IMR-90 (cell line): ENCODE measurements at regions not wholly inside any gene's neighbourhood (a gene's known extent, or its start where the extent isn't known, plus 50 kb on each side); places are given as distances from the start of the nearest gene placed in this dataset.

Source experiments
- ATAC-seq: fragments of 200-7000 bp; cut with Tn5 transposase; 2 replicates; pipeline ENCODE4 v1.9.1; 2020; ENCODE audit warnings: low read depth, mild to moderate bottlenecking, moderate library complexity
- BruUV-seq: library from RNA; stranded (reverse); fragments of 400-500 nt; replicated peaks from 2 replicates; lab custom pipeline; 2021; lab: Mats Ljungman, UMichigan
- CTCF ChIA-PET: fragments of 300-600 bp; formaldehyde crosslinking; extraction: SDS; loops from one replicate; lab custom pipeline; 2021; ENCODE audit warnings: antibody characterized with exemption; lab: Yijun Ruan, JAX
- POLR2A ChIA-PET: fragments of 300-600 bp; sonication (Branson Sonifier 250); formaldehyde crosslinking; loops from one replicate; lab custom pipeline; 2022; ENCODE audit warnings: antibody characterized with exemption; ENCODE audit not compliant: unreplicated experiment; lab: Charles Lee
- DNase-seq: peaks from one replicate; pipeline ENCODE4 v3.0.0; 2013
- H2AFZ ChIP-seq: replicated peaks from 2 replicates; pipeline ENCODE3; 2013; ENCODE audit warnings: low read length, mild to moderate bottlenecking; ENCODE audit not compliant: poor library complexity
- H2AK5ac ChIP-seq: 2 replicates; pipeline ENCODE4 v1.6.1; 2013; ENCODE audit warnings: low read depth, low read length, inconsistent platforms
- H2AK9ac ChIP-seq: replicated peaks from 2 replicates; pipeline ENCODE3; 2013; ENCODE audit warnings: mild to moderate bottlenecking, low read depth, low read length, moderate library complexity; ENCODE audit not compliant: poor library complexity
- H2BK120ac ChIP-seq: 2 replicates; pipeline ENCODE4 v1.6.1; 2013; ENCODE audit warnings: low read depth, low read length, inconsistent platforms
- H2BK15ac ChIP-seq: 3 replicates; pipeline ENCODE4 v1.6.1; 2013; ENCODE audit warnings: low read depth, low read length, inconsistent platforms
- H2BK20ac ChIP-seq: 2 replicates; pipeline ENCODE4 v1.6.1; 2013; ENCODE audit warnings: low read depth, mild to moderate bottlenecking, inconsistent platforms, low read length, moderate library complexity
- H2BK5ac ChIP-seq: 2 replicates; pipeline ENCODE4 v1.6.1; 2013; ENCODE audit warnings: mild to moderate bottlenecking, low read depth, low read length, inconsistent platforms; ENCODE audit not compliant: poor library complexity, severe bottlenecking
- H3K14ac ChIP-seq: replicated peaks from 2 replicates; pipeline ENCODE4 v1.6.1; 2013; ENCODE audit warnings: low read depth, low read length, inconsistent platforms
- H3K18ac ChIP-seq: 2 replicates; pipeline ENCODE4 v1.6.1; 2013; ENCODE audit warnings: low read depth, low read length, control low read depth
- H3K23ac ChIP-seq: 2 replicates; pipeline ENCODE4 v1.6.1; 2013; ENCODE audit warnings: low read depth, low read length, inconsistent platforms
- H3K27ac ChIP-seq: 2 replicates; pipeline ENCODE4 v1.5.1; 2013; ENCODE audit warnings: mild to moderate bottlenecking, control low read depth, low read length; ENCODE audit not compliant: insufficient read depth
- H3K27me3 ChIP-seq: 2 replicates; pipeline ENCODE4 v1.6.1; 2013; ENCODE audit warnings: low read length; ENCODE audit not compliant: control insufficient read depth, insufficient read depth
- H3K36me3 ChIP-seq: 2 replicates; pipeline ENCODE4 v1.6.1; 2013; ENCODE audit warnings: low read length, mixed read lengths; ENCODE audit not compliant: control insufficient read depth, insufficient read depth
- H3K4ac ChIP-seq: 2 replicates; pipeline ENCODE4 v1.6.1; 2013; ENCODE audit warnings: low read depth, low read length, inconsistent platforms
- H3K4me1 ChIP-seq: 2 replicates; pipeline ENCODE4 v1.6.1; 2013; ENCODE audit warnings: low read length, mixed read lengths; ENCODE audit not compliant: control insufficient read depth, insufficient read depth
- H3K4me2 ChIP-seq: 2 replicates; pipeline ENCODE4 v1.6.1; 2013; ENCODE audit warnings: low read depth, mild to moderate bottlenecking, control low read depth, low read length, moderate library complexity
- H3K4me3 ChIP-seq: 2 replicates; pipeline ENCODE4 v1.5.1; 2013; ENCODE audit warnings: low read depth, mild to moderate bottlenecking, control low read depth, low read length, moderate library complexity; ENCODE audit not compliant: insufficient read depth
- H3K56ac ChIP-seq: 2 replicates; pipeline ENCODE4 v1.6.1; 2013; ENCODE audit warnings: low read length, inconsistent platforms; ENCODE audit not compliant: insufficient read depth; ENCODE audit errors: extremely low read depth
- H3K79me1 ChIP-seq, 2 experiments: 2 replicates each; pipeline ENCODE4 v1.6.1; 2013; ENCODE audit warnings: low read length in 2 of 2, inconsistent platforms in 1 of 2, low read depth in 1 of 2
- H3K9ac ChIP-seq: 2 replicates; pipeline ENCODE4 v1.6.1; 2013; ENCODE audit warnings: low read depth, low read length, control low read depth
- H3K9me1 ChIP-seq: 2 replicates; pipeline ENCODE4 v1.6.1; 2013; ENCODE audit warnings: low read length, inconsistent platforms; ENCODE audit not compliant: insufficient read depth
- H3K9me3 ChIP-seq: 2 replicates; pipeline ENCODE4 v1.6.1; 2013; ENCODE audit warnings: low read length; ENCODE audit not compliant: control insufficient read depth, insufficient read depth
- H4K20me1 ChIP-seq: 2 replicates; pipeline ENCODE4 v1.6.1; 2013; ENCODE audit warnings: low read length, inconsistent platforms; ENCODE audit not compliant: insufficient read depth
- H4K5ac ChIP-seq: 2 replicates; pipeline ENCODE4 v1.6.1; 2013; ENCODE audit warnings: mild to moderate bottlenecking, low read depth, low read length, control low read depth
- H4K8ac ChIP-seq, 2 experiments: 2 replicates each; pipeline ENCODE4 v1.6.1; 2013; ENCODE audit warnings: low read depth in 2 of 2, low read length in 2 of 2, control low read depth in 1 of 2, inconsistent platforms in 1 of 2
- H4K91ac ChIP-seq: 2 replicates; pipeline ENCODE4 v1.6.1; 2013; ENCODE audit warnings: low read depth, low read length, inconsistent platforms; ENCODE audit not compliant: insufficient read depth
- FOS ChIP-seq: fragments of 150-350 bp; IDR thresholded peaks from 2 replicates; pipeline ENCODE4 v1.6.1; 2016; ENCODE audit warnings: low read depth, low read length
- RFX5 ChIP-seq: IDR thresholded peaks from 2 replicates; pipeline ENCODE4 v1.8.0; 2012; ENCODE audit warnings: low read depth, mild to moderate bottlenecking, low read length, moderate library complexity
- WGBS, 2 experiments: methylation state at CpG; one replicate each; pipeline versions ENCODE4 v1.1.5 to v1.1.7; 2013; ENCODE audit warnings: missing lambda C conversion rate in 2 of 2; ENCODE audit not compliant: insufficient read length in 1 of 2; ENCODE audit errors: extremely low coverage in 2 of 2; 5-methylcytosine and 5-hydroxymethylcytosine counted together
- dilution Hi-C: fragments of 300-500 bp; cut with HindIII; formaldehyde crosslinking; loops from one replicate; pipeline ENCODE4 v1.14.3; 2018; ENCODE audit warnings: low sequenced_read_pairs; ENCODE audit not compliant: unreplicated experiment
- in situ Hi-C: fragments of 300-500 bp; cut with MboI; formaldehyde crosslinking; loops from 3 replicates; pipeline ENCODE4 v1.14.3; 2019; ENCODE audit warnings: low sequenced_read_pairs, inconsistent platforms, mixed read lengths
- intact Hi-C: fragments of 100-400 bp; cut with micrococcal nuclease; formaldehyde crosslinking; loops from 2 replicates; pipeline ENCODE4 v1.10.0; 2022
- TF ChIP-seq, protein P1 (sequence below): fragments of 150-350 bp; IDR thresholded peaks from 2 replicates; pipeline ENCODE4 v1.6.1; 2017; ENCODE audit warnings: mild to moderate bottlenecking, antibody characterized with exemption, low read length, low read depth

- Histone ChIP-seq H3K4me3 (no peak overlapping the region), H3K4ac (no peak overlapping the region), H2AK9ac (no peak overlapping the region), H4K91ac (no peak overlapping the region), H2AK5ac (no peak overlapping the region), H2BK5ac (no peak overlapping the region), H3K27me3 (peaks cover 14% of the 10 kb centered on the region), H2BK15ac (no peak overlapping the region), H4K20me1 (no peaks in the 10 kb centered on the region), H3K27ac (no peak overlapping the region), H3K9ac (no peak overlapping the region), H3K79me1 (no peaks in the 10 kb centered on the region), H3K14ac (no peak overlapping the region), H3K4me2 (no peak overlapping the region), H3K9me3 (no peaks in the 10 kb centered on the region), H3K36me3 (no peaks in the 10 kb centered on the region), H3K9me1 (no peaks in the 10 kb centered on the region), H3K4me1 (no peaks in the 10 kb centered on the region), H2AFZ (no peak overlapping the region), H4K8ac (no peak overlapping the region), H2BK20ac (no peak overlapping the region), H2BK120ac (no peak overlapping the region), H4K5ac (no peak overlapping the region), H3K56ac (no peak overlapping the region), H3K23ac (no peak overlapping the region), H3K18ac (no peak overlapping the region)
- in situ Hi-C loops (no loop called here), dilution Hi-C loops (no loop called here), intact Hi-C loops (no loop called here)
- no peak for TF ChIP-seq FOS
- TF ChIP-seq, protein P1, sequence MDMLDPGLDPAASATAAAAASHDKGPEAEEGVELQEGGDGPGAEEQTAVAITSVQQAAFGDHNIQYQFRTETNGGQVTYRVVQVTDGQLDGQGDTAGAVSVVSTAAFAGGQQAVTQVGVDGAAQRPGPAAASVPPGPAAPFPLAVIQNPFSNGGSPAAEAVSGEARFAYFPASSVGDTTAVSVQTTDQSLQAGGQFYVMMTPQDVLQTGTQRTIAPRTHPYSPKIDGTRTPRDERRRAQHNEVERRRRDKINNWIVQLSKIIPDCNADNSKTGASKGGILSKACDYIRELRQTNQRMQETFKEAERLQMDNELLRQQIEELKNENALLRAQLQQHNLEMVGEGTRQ: no peak
- TF ChIP-seq RFX5: no peak
- ChIA-PET POLR2A (interaction anchor here (0.6 kb wide), 1 partner anchor 9 kb away, joined by 3 read pairs; no protein-coding TSS in a partner anchor), CTCF (interaction anchor here (0.7 kb wide), 1 partner anchor 10 kb away, joined by 3 read pairs; no protein-coding TSS in a partner anchor)
- BruUV-seq: no TSS peak
- DNase-seq (no peak), ATAC-seq (no peak)
- no CpG with 5 or more reads among the region's 2 CpGs for WGBS, 2 experiments
These were observed 134.0 kb upstream of the MAGI3 start for GRCh38 chr1:113256348-113256729.
